ENCODE measurements at regions not wholly inside any gene's neighbourhood (a gene's known extent, or its start where the extent isn't known, plus 50 kb on each side); places are given as distances from the start of the nearest gene placed in this dataset.

DNA sequence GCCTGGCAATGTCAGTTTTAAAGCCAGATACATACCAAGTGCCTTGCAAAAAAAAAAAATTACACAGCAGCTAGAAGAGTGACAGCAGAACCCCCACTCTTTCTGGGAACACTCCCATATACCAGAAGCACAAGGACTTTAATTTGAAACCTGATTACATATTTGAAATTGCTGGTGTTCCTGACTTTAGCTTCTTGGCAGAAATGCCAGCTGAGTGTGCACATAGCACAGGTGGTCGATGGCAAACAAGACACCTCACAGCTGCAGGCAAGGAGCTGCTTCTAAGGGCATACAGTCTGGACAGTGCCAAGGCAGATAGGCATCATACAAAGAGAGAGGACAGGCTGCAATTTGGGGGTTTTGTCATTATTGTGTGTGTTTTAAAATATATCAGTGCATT, 150.7 kb upstream of the SGK1 start:
- TF ChIP-seq, protein P1, sequence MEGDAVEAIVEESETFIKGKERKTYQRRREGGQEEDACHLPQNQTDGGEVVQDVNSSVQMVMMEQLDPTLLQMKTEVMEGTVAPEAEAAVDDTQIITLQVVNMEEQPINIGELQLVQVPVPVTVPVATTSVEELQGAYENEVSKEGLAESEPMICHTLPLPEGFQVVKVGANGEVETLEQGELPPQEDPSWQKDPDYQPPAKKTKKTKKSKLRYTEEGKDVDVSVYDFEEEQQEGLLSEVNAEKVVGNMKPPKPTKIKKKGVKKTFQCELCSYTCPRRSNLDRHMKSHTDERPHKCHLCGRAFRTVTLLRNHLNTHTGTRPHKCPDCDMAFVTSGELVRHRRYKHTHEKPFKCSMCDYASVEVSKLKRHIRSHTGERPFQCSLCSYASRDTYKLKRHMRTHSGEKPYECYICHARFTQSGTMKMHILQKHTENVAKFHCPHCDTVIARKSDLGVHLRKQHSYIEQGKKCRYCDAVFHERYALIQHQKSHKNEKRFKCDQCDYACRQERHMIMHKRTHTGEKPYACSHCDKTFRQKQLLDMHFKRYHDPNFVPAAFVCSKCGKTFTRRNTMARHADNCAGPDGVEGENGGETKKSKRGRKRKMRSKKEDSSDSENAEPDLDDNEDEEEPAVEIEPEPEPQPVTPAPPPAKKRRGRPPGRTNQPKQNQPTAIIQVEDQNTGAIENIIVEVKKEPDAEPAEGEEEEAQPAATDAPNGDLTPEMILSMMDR (conservative IDR thresholded peaks at IDR 0.05 in 1 of 2, IDR thresholded peaks at IDR 0.05 in 1 of 2; ENCODE audit: low read depth in 1 of 2, low read length in 2 of 2), result no peak
- no peak for TF ChIP-seq EZH2 (IDR thresholded peaks at IDR 0.05; ENCODE audit: low read length, missing control alignments)
